Calu3 (cell line): ENCODE measurements at regions not wholly inside any gene's neighbourhood (a gene's known extent, or its start where the extent isn't known, plus 50 kb on each side); places are given as distances from the start of the nearest gene placed in this dataset.

ENCODE experiments used
- BruUV-seq: library from RNA; stranded (reverse); fragments of 400-500 nt; replicated peaks from 2 replicates; lab custom pipeline; 2021; lab: Mats Ljungman, UMichigan
- CTCF ChIA-PET: fragments of 300-600 bp; sonication (Branson Sonifier 250); formaldehyde crosslinking; loops from one replicate; lab custom pipeline; 2022; ENCODE audit warnings: antibody characterized with exemption; lab: Charles Lee
- DNase-seq: peaks from one replicate; pipeline ENCODE4 v3.0.0; 2022
- H3K27ac Mint-ChIP-seq: one replicate; pipeline ENCODE4 v1.8.0; 2022; ENCODE audit warnings: mixed read lengths; ENCODE audit not compliant: unreplicated experiment
- H3K27me3 Mint-ChIP-seq: one replicate; pipeline ENCODE4 v1.8.0; 2022; ENCODE audit warnings: mixed read lengths; ENCODE audit not compliant: unreplicated experiment
- H3K36me3 Mint-ChIP-seq: one replicate; pipeline ENCODE4 v1.8.0; 2022; ENCODE audit warnings: mild to moderate bottlenecking, moderate library complexity, mixed read lengths; ENCODE audit not compliant: insufficient read depth, unreplicated experiment
- H3K4me1 Mint-ChIP-seq: one replicate; pipeline ENCODE4 v1.8.0; 2022; ENCODE audit warnings: mild to moderate bottlenecking, low read depth, mixed read lengths; ENCODE audit not compliant: unreplicated experiment
- H3K4me3 Mint-ChIP-seq: one replicate; pipeline ENCODE4 v1.8.0; 2022; ENCODE audit warnings: mild to moderate bottlenecking, low read depth, moderate library complexity, mixed read lengths; ENCODE audit not compliant: unreplicated experiment
- H3K9me3 Mint-ChIP-seq: one replicate; pipeline ENCODE4 v1.8.0; 2022; ENCODE audit warnings: low read depth, mixed read lengths; ENCODE audit not compliant: unreplicated experiment
- intact Hi-C: fragments of 100-400 bp; cut with micrococcal nuclease; formaldehyde crosslinking; loops from one replicate; pipeline ENCODE4 v1.10.0; 2022; ENCODE audit not compliant: unreplicated experiment
- TF ChIP-seq, protein P1 (sequence below): fragments of 200-600 bp; IDR thresholded peaks from one replicate; pipeline ENCODE4 v1.8.0; 2022; ENCODE audit warnings: antibody characterized with exemption; ENCODE audit not compliant: unreplicated experiment

DNA sequence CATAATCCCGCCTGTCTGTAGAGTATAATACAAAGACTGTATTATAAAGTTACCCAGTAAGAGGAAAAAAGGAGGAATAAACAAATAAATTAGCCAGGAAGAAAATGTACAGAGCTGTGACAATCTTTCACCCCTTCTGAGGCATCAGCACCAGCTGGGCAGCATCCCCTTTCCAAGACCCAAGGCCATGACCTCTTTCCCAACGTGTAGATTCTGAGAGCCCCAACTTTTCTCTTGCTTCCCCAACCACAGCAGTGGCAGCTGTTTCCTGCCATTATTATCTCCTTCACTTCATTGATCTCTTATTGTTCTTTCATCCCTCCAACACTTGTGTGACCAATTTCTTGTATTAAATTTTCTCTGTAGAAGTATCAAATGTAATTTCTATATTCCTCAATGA, 101.6 kb downstream of the BBS10 start:
- intact Hi-C loops: no loop called here
- no TSS peak for BruUV-seq
- H3K27me3 Mint-ChIP-seq: no peaks in the 10 kb centered on the region
- H3K36me3 Mint-ChIP-seq: no peaks in the 10 kb centered on the region
- no peak for DNase-seq
- no peaks in the 10 kb centered on the region for H3K9me3 Mint-ChIP-seq
- CTCF ChIA-PET: interaction anchor here (0.7 kb wide), 1 partner anchor 549 kb away, joined by 3 read pairs; no protein-coding TSS in a partner anchor
- H3K4me1 Mint-ChIP-seq: no peaks in the 10 kb centered on the region
- no peak overlapping the region for H3K27ac Mint-ChIP-seq
- no peak overlapping the region for H3K4me3 Mint-ChIP-seq
- TF ChIP-seq, protein P1, sequence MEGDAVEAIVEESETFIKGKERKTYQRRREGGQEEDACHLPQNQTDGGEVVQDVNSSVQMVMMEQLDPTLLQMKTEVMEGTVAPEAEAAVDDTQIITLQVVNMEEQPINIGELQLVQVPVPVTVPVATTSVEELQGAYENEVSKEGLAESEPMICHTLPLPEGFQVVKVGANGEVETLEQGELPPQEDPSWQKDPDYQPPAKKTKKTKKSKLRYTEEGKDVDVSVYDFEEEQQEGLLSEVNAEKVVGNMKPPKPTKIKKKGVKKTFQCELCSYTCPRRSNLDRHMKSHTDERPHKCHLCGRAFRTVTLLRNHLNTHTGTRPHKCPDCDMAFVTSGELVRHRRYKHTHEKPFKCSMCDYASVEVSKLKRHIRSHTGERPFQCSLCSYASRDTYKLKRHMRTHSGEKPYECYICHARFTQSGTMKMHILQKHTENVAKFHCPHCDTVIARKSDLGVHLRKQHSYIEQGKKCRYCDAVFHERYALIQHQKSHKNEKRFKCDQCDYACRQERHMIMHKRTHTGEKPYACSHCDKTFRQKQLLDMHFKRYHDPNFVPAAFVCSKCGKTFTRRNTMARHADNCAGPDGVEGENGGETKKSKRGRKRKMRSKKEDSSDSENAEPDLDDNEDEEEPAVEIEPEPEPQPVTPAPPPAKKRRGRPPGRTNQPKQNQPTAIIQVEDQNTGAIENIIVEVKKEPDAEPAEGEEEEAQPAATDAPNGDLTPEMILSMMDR: no peak

GRCh38 chr12:76244300-76244699, 103.9 kb downstream of the BBS10 start:
- Mint-ChIP-seq H3K9me3 (no peaks in the 10 kb centered on the region), H3K27me3 (no peaks in the 10 kb centered on the region), H3K4me1 (no peaks in the 10 kb centered on the region), H3K4me3 (no peak overlapping the region), H3K27ac (no peak overlapping the region), H3K36me3 (no peaks in the 10 kb centered on the region)
- intact Hi-C loops: no loop called here
- TF ChIP-seq, protein P1: no peak
- DNase-seq: no peak
- BruUV-seq: no TSS peak
- CTCF ChIA-PET: no interaction called here

GRCh38 chr12:76242813-76243550, 105.2 kb downstream of the BBS10 start:
- Mint-ChIP-seq H3K4me1 (peaks cover 13% of the 10 kb centered on the region), H3K4me3 (no peak overlapping the region), H3K27me3 (no peaks in the 10 kb centered on the region), H3K9me3 (no peaks in the 10 kb centered on the region), H3K27ac (no peak overlapping the region), H3K36me3 (no peaks in the 10 kb centered on the region)
- CTCF ChIA-PET: interaction anchor here (0.6 kb wide), 1 partner anchor 17 kb away, joined by 3 read pairs; no protein-coding TSS in a partner anchor
- TF ChIP-seq, protein P1: no peak
- no peak for DNase-seq
- no TSS peak for BruUV-seq
- intact Hi-C loops: no loop called here

DNA sequence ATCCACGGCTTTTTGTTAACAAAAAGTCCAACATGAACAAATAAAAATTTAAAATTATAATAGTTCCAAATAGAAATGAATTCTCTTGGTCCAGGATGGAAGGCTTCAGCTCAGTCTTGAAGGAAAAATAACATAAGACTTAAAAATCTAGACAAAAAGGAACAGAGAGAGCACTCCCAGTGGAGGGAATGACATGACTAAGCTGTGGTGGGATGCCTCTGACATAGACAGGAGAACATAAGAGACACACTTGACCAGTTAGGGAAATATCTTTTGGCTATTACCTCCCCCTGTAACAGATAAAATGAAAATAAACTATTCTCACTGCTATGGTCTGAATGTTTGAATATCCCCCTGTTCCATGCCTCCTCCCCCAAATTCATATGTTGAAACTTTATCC, 106.8 kb downstream of the BBS10 start:
- Mint-ChIP-seq H3K4me3 (no peak overlapping the region), H3K4me1 (peaks cover 27% of the 10 kb centered on the region), H3K9me3 (no peaks in the 10 kb centered on the region), H3K27ac (no peak overlapping the region), H3K27me3 (no peaks in the 10 kb centered on the region), H3K36me3 (no peaks in the 10 kb centered on the region)
- CTCF ChIA-PET: no interaction called here
- TF ChIP-seq, protein P1: no peak
- intact Hi-C loops: no loop called here
- DNase-seq: no peak
- BruUV-seq: no TSS peak
